Ascending aorta (tissue), 2 donors: ENCODE measurements at regions not wholly inside any gene's neighbourhood (a gene's known extent, or its start where the extent isn't known, plus 50 kb on each side); places are given as distances from the start of the nearest gene placed in this dataset.

ENCODE experiments used
- DNase-seq, 2 donors: peaks; one replicate each; pipeline ENCODE4 v3.0.0-alpha.2; 2019; ENCODE audit warnings: low spot score in 2 of 2
- H3K27ac ChIP-seq, 2 donors: fragments of 200-600 bp; sonication (generic); one replicate each; pipeline ENCODE4 v1.5.1; 2016 to 2017; ENCODE audit warnings: mild to moderate bottlenecking in 1 of 2
- H3K27me3 ChIP-seq: fragments of 200-600 bp; sonication (generic); one replicate; pipeline ENCODE4 v1.5.1; 2017
- H3K36me3 ChIP-seq, 2 donors: fragments of 200-600 bp; sonication (generic); one replicate each; pipeline ENCODE4 v1.5.1; 2016
- H3K4me1 ChIP-seq, 2 donors: fragments of 200-600 bp; sonication (generic); one replicate each; pipeline ENCODE4 v1.5.1; 2016 to 2017; ENCODE audit warnings: mild to moderate bottlenecking in 1 of 2
- H3K4me3 ChIP-seq, 2 donors: fragments of 200-600 bp; sonication (generic); one replicate each; pipeline ENCODE4 v1.5.1; 2016 to 2017; ENCODE audit warnings: mild to moderate bottlenecking in 1 of 2
- H3K9me3 ChIP-seq, 2 donors: fragments of 200-600 bp; sonication (generic); one replicate each; pipeline ENCODE4 v1.5.1; 2016
- intact Hi-C: fragments of 100-400 bp; cut with DNase I; formaldehyde crosslinking; loops from one replicate; pipeline ENCODE4 v1.15.1; 2023
- TF ChIP-seq, protein P1 (sequence below), 3 experiments: fragments of 200-600 bp in 2 of 3; fragments of 450-650 bp in 1 of 3; sonication (generic) in 2 of 3; IDR thresholded peaks; one replicate each; pipeline ENCODE4 v1.5.1; 2016 to 2019; ENCODE audit warnings: antibody characterized with exemption in 3 of 3, mild to moderate bottlenecking in 1 of 3, moderate library complexity in 1 of 3

DNA sequence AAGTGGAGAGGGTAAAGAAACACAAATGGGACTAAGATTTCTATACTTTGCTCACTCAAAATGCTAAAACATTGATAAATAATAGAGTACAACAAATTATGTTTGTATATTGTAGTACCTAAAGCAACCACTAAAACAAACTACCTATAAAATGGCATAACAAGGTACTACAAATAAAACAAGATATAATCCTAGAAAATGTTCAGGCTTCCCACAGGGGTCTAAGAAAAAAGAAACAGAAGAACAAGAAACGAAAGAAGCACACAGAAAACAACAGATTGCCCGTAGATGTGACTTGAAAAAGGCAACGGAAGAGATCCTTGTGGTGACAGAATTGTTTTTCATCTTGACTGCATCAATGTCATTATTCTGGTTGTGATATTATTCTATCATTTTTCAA lies 63.3 kb upstream of the ADGRL4 start:
- Histone ChIP-seq H3K9me3 (no peaks in the 10 kb centered on the region), H3K4me1 (no peaks in the 10 kb centered on the region), H3K27ac (no peak overlapping the region), H3K4me3 (no peak overlapping the region), H3K27me3 (no peaks in the 10 kb centered on the region), H3K36me3 (no peaks in the 10 kb centered on the region)
- intact Hi-C loops = no loop called here
- DNase-seq = no peak
- TF ChIP-seq, protein P1, sequence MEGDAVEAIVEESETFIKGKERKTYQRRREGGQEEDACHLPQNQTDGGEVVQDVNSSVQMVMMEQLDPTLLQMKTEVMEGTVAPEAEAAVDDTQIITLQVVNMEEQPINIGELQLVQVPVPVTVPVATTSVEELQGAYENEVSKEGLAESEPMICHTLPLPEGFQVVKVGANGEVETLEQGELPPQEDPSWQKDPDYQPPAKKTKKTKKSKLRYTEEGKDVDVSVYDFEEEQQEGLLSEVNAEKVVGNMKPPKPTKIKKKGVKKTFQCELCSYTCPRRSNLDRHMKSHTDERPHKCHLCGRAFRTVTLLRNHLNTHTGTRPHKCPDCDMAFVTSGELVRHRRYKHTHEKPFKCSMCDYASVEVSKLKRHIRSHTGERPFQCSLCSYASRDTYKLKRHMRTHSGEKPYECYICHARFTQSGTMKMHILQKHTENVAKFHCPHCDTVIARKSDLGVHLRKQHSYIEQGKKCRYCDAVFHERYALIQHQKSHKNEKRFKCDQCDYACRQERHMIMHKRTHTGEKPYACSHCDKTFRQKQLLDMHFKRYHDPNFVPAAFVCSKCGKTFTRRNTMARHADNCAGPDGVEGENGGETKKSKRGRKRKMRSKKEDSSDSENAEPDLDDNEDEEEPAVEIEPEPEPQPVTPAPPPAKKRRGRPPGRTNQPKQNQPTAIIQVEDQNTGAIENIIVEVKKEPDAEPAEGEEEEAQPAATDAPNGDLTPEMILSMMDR (IDR thresholded peaks at IDR 0.05) = no peak

DNA sequence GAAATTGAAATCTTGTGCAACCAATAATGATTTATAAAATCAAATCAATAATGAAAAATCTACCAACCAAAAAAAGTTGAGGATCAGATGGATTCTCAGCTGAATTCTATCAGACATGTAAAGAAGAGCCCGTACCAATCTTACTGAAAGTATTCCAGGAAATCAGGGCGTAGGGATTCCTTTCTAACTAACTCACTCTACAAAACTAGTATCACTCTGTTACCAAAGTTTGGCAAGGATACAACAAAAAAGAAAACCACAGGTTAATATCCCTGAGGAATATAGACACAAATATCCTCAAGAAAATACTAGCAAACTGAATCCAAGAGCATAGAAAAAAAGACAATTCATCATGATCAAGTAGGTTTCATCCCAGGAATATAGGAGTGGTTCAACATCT lies 52.8 kb upstream of the ADGRL4 start:
- H3K27ac ChIP-seq = no peak overlapping the region
- TF ChIP-seq, protein P1 (IDR thresholded peaks at IDR 0.05) = no peak
- H3K36me3 ChIP-seq = no peaks in the 10 kb centered on the region
- H3K27me3 ChIP-seq = no peaks in the 10 kb centered on the region
- intact Hi-C loops = no loop called here
- peaks cover 0 to 5% of the 10 kb centered on the region in 2 donors for H3K9me3 ChIP-seq
- no peak overlapping the region for H3K4me3 ChIP-seq
- DNase-seq = no peak
- H3K4me1 ChIP-seq = no peaks in the 10 kb centered on the region
